GM12891 (cell line): ENCODE measurements at regions not wholly inside any gene's neighbourhood (a gene's known extent, or its start where the extent isn't known, plus 50 kb on each side); places are given as distances from the start of the nearest gene placed in this dataset.
"Not testable (repeated sequence)": the region's sequence is repeated elsewhere in the genome, so short reads cannot be mapped to it uniquely, and the experiment has no call there.

Experiments
- DNase-seq: peaks from one replicate; pipeline ENCODE4 v3.0.0; 2011; ENCODE audit warnings: low spot score; ENCODE audit not compliant: insufficient read length
- FAIRE-seq: peaks from 2 replicates; lab custom pipeline; 2011; peaks lifted over from hg19 to GRCh38; lab: Jason Lieb, UNC
- PAX5 ChIP-seq: IDR thresholded peaks from 2 replicates; pipeline ENCODE4 v1.6.1; 2011; ENCODE audit warnings: low read length, moderate library complexity, mild to moderate bottlenecking; ENCODE audit not compliant: insufficient read depth, severe bottlenecking
- POLR2A ChIP-seq: IDR thresholded peaks from 2 replicates; pipeline ENCODE4 v1.6.1; 2011; ENCODE audit warnings: low read depth, low read length, control low read depth
- POLR2AphosphoS5 ChIP-seq: IDR thresholded peaks from 2 replicates; pipeline ENCODE4 v1.6.1; 2011; ENCODE audit warnings: low read depth, low read length, control low read depth
- POU2F2 ChIP-seq: IDR thresholded peaks from 2 replicates; pipeline ENCODE4 v1.6.1; 2011; ENCODE audit warnings: low read depth, mild to moderate bottlenecking, control low read depth, low read length, moderate library complexity
- SPI1 ChIP-seq: IDR thresholded peaks from 2 replicates; pipeline ENCODE4 v1.6.1; 2011; ENCODE audit warnings: low read depth, low read length, control low read depth
- TAF1 ChIP-seq: IDR thresholded peaks from 2 replicates; pipeline ENCODE4 v1.6.1; 2011; ENCODE audit warnings: low read depth, low read length, control low read depth

GRCh38 chr4:105058177-105058812 lies 88.4 kb upstream of the TET2 start:
- TF ChIP-seq PAX5: no peak
- peak; percentile 96 for TF ChIP-seq SPI1
- TF ChIP-seq TAF1: no peak
- DNase-seq: no peak
- FAIRE-seq: peak; percentile 80

- TF ChIP-seq POLR2A (no peak), POLR2AphosphoS5 (no peak), SPI1 (peak; percentile 95), POU2F2 (no peak), TAF1 (no peak), PAX5 (no peak)
- FAIRE-seq (peak; percentile 94), DNase-seq (no peak)
Observed at GRCh38 chr4:105059337-105059736, 87.3 kb upstream of the TET2 start.

GRCh38 chr4:105060628-105061027 lies 86.0 kb upstream of the TET2 start:
- TF ChIP-seq SPI1 (peak; percentile 97), TAF1 (no peak), POLR2AphosphoS5 (no peak), POU2F2 (peak; percentile 44; the same call in 1 of the 2 replicates)
- FAIRE-seq (peak; percentile 99), DNase-seq (peak; percentile 31)

- FAIRE-seq (no peak), DNase-seq (no peak)
- peak; percentile 91 for TF ChIP-seq SPI1
- TF ChIP-seq POU2F2: no peak
- no peak for TF ChIP-seq TAF1
Observed at GRCh38 chr4:105061136-105061696, 85.5 kb upstream of the TET2 start.

- TF ChIP-seq TAF1: no peak
- peak; percentile 78 for TF ChIP-seq SPI1
- no peak for FAIRE-seq
- DNase-seq: no peak
Observed at GRCh38 chr4:105061731-105062130, 84.9 kb upstream of the TET2 start.

GRCh38 chr4:105066401-105066800 lies 80.3 kb upstream of the TET2 start:
- FAIRE-seq (no peak), DNase-seq (no peak)
- TF ChIP-seq POU2F2 (no peak), POLR2A (no peak), TAF1 (no peak), POLR2AphosphoS5 (no peak), PAX5 (no peak), SPI1 (no peak)

- DNase-seq: no peak
- no peak for TF ChIP-seq PAX5
- no peak for TF ChIP-seq SPI1
- TF ChIP-seq POLR2AphosphoS5: no peak
- TF ChIP-seq TAF1: no peak
- TF ChIP-seq POU2F2: no peak
- no peak for TF ChIP-seq POLR2A
- no peak for FAIRE-seq
Observed at GRCh38 chr4:105067431-105067830, 79.2 kb upstream of the TET2 start.

- FAIRE-seq (no peak), DNase-seq (no peak)
- TF ChIP-seq PAX5: no peak
- no peak for TF ChIP-seq POU2F2
- no peak for TF ChIP-seq SPI1
- TF ChIP-seq POLR2AphosphoS5: no peak
- TF ChIP-seq TAF1: no peak
- no peak for TF ChIP-seq POLR2A
Observed at GRCh38 chr4:105067946-105068345, 78.7 kb upstream of the TET2 start.

- no peak for TF ChIP-seq SPI1
- no peak for TF ChIP-seq TAF1
- TF ChIP-seq PAX5: no peak
- TF ChIP-seq POU2F2: no peak
- TF ChIP-seq POLR2AphosphoS5: no peak
- TF ChIP-seq POLR2A: no peak
- no peak for DNase-seq
- no peak for FAIRE-seq
Observed at GRCh38 chr4:105068516-105068915, 78.2 kb upstream of the TET2 start.

GRCh38 chr4:105072095-105072494 lies 74.6 kb upstream of the TET2 start:
- not testable (repeated sequence) for FAIRE-seq, DNase-seq

- FAIRE-seq (no peak), DNase-seq (no peak)
- TF ChIP-seq PAX5: no peak
- no peak for TF ChIP-seq TAF1
- no peak for TF ChIP-seq POU2F2
- no peak for TF ChIP-seq POLR2AphosphoS5
- TF ChIP-seq SPI1: no peak
- TF ChIP-seq POLR2A: no peak
Observed at GRCh38 chr4:105074097-105074496, 72.6 kb upstream of the TET2 start.
